Ishikawa (cell line): ENCODE measurements at regions not wholly inside any gene's neighbourhood (a gene's known extent, or its start where the extent isn't known, plus 50 kb on each side); places are given as distances from the start of the nearest gene placed in this dataset.

Source experiments
- CEBPB ChIP-seq: IDR thresholded peaks from 2 replicates; pipeline ENCODE4 v1.6.1; 2012
- CREB1 ChIP-seq: IDR thresholded peaks from 2 replicates; pipeline ENCODE4 v1.6.1; 2012; ENCODE audit warnings: low read depth
- EGR1 ChIP-seq: IDR thresholded peaks from 2 replicates; pipeline ENCODE4 v1.6.1; 2012
- EP300 ChIP-seq: IDR thresholded peaks from 2 replicates; pipeline ENCODE4 v1.6.1; 2012; ENCODE audit warnings: borderline replicate concordance
- FOXM1 ChIP-seq: IDR thresholded peaks from 2 replicates; pipeline ENCODE4 v1.6.1; 2012; ENCODE audit warnings: low read depth, borderline replicate concordance
- NFIC ChIP-seq: IDR thresholded peaks from 2 replicates; pipeline ENCODE4 v1.6.1; 2012
- RAD21 ChIP-seq: IDR thresholded peaks from 2 replicates; pipeline ENCODE4 v1.6.1; 2012; ENCODE audit warnings: low read depth
- TAF1 ChIP-seq: IDR thresholded peaks from 2 replicates; pipeline ENCODE4 v1.6.1; 2012; ENCODE audit warnings: low read depth, mild to moderate bottlenecking
- TCF12 ChIP-seq: IDR thresholded peaks from 2 replicates; pipeline ENCODE4 v1.6.1; 2012; ENCODE audit warnings: low read depth
- TEAD4 ChIP-seq: IDR thresholded peaks from 2 replicates; pipeline ENCODE4 v1.6.1; 2012
- YY1 ChIP-seq: IDR thresholded peaks from 2 replicates; pipeline ENCODE4 v1.6.1; 2012; ENCODE audit warnings: low read depth
- ZBTB7A ChIP-seq: IDR thresholded peaks from 2 replicates; pipeline ENCODE4 v1.6.1; 2012; ENCODE audit warnings: low read depth
- TF ChIP-seq, protein P1 (sequence below): IDR thresholded peaks from 2 replicates; pipeline ENCODE4 v1.6.1; 2012
- TF ChIP-seq, protein P2 (sequence below): IDR thresholded peaks from 2 replicates; pipeline ENCODE4 v1.6.1; 2012; ENCODE audit warnings: low read depth, mild to moderate bottlenecking
- TF ChIP-seq, protein P3 (sequence below): IDR thresholded peaks from 2 replicates; pipeline ENCODE4 v1.6.1; 2012

DNA sequence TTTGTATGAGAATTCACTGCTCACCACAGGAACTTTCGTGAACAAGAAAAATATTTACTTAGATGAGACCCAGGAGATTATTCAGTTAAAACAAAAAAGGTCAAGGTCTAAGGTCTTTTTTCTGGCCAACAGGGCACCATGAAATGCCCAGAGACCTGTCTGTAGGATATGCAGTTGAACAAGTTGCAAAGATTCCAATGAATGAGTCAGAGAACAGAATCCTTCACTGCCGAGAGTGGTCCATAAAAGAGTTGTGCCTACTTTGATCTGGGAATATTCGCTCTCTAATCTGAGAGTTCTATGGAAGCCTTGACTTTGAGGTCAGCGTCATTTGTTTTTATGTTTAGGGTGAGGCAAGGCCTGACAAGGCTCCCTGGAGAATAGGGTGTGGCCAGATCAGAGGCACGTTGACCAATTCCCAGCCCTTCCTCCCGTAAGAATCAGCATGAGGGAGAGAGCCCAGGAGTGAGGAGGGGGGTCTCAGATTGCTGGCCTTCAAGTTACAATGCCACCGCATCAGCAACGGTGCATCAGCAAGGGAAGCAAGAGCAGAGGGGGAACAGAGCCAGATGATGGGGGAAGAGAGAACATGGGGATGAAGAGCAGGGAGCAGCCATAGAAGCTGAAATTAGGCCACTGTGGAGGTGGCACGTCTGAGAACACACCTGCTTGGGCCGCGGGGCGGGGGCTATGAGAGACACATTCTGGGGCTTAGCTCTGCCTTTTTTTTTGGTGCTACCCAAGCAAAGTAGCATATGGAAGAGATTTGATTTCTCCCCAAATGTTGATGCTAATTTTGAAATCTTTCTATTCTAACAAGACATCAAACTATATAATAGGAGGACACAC lies 206.4 kb upstream of the RAB4A start:
- TF ChIP-seq TAF1: no peak
- no peak for TF ChIP-seq CEBPB
- no peak for TF ChIP-seq EGR1

DNA sequence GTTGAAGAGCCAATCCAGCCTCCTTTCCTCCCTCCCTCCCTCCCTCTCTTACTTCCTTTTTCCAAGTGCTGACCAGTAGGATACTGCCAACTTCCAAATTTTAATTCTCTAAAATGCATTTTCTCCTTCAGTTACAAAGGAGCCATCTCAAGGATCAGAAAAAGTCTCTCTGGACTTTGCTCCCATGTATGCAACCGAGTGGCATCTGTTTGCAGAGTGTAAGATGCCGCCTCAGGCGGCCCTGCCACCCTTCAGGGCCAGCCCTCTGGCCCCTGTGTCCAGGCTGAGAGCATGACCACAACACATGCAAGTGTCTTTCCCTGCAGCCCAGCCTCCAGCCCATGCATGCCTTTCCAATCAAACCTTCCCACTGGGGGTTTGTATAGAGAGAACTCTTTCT lies 205.3 kb upstream of the RAB4A start:
- TF ChIP-seq, protein P1, sequence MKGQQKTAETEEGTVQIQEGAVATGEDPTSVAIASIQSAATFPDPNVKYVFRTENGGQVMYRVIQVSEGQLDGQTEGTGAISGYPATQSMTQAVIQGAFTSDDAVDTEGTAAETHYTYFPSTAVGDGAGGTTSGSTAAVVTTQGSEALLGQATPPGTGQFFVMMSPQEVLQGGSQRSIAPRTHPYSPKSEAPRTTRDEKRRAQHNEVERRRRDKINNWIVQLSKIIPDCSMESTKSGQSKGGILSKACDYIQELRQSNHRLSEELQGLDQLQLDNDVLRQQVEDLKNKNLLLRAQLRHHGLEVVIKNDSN: no peak
- TF ChIP-seq CEBPB (no peak), TAF1 (no peak), TCF12 (no peak), ZBTB7A (no peak), TEAD4 (no peak), EGR1 (no peak)
- TF ChIP-seq, protein P2, sequence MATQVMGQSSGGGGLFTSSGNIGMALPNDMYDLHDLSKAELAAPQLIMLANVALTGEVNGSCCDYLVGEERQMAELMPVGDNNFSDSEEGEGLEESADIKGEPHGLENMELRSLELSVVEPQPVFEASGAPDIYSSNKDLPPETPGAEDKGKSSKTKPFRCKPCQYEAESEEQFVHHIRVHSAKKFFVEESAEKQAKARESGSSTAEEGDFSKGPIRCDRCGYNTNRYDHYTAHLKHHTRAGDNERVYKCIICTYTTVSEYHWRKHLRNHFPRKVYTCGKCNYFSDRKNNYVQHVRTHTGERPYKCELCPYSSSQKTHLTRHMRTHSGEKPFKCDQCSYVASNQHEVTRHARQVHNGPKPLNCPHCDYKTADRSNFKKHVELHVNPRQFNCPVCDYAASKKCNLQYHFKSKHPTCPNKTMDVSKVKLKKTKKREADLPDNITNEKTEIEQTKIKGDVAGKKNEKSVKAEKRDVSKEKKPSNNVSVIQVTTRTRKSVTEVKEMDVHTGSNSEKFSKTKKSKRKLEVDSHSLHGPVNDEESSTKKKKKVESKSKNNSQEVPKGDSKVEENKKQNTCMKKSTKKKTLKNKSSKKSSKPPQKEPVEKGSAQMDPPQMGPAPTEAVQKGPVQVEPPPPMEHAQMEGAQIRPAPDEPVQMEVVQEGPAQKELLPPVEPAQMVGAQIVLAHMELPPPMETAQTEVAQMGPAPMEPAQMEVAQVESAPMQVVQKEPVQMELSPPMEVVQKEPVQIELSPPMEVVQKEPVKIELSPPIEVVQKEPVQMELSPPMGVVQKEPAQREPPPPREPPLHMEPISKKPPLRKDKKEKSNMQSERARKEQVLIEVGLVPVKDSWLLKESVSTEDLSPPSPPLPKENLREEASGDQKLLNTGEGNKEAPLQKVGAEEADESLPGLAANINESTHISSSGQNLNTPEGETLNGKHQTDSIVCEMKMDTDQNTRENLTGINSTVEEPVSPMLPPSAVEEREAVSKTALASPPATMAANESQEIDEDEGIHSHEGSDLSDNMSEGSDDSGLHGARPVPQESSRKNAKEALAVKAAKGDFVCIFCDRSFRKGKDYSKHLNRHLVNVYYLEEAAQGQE: no peak

DNA sequence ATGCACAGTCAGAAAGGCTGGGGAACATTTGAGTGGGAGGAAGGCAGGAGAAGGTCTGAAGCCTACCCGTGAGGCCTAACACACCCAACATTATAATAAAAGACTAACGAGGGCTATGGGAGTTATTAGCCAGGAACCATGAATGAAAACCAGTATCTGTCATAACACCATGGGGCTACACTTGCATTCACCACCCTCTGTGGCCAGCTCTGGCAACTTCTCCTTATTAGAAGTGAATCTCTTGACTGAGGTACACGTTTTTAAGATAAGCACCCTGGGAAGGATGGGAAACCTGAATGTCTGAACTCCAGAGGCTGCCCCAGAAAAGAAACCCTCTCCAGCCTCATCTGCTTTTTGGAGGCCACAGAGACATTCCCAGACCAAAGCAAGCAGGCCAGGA lies 204.3 kb upstream of the RAB4A start:
- TF ChIP-seq EGR1: no peak
- TF ChIP-seq CEBPB: no peak
- TF ChIP-seq, protein P1: no peak
- TF ChIP-seq NFIC: no peak
- no peak for TF ChIP-seq TEAD4
- TF ChIP-seq FOXM1: no peak
- no peak for TF ChIP-seq TAF1
- TF ChIP-seq, protein P2: no peak
- no peak for TF ChIP-seq ZBTB7A
- TF ChIP-seq YY1: no peak
- TF ChIP-seq, protein P3, sequence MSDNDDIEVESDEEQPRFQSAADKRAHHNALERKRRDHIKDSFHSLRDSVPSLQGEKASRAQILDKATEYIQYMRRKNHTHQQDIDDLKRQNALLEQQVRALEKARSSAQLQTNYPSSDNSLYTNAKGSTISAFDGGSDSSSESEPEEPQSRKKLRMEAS: no peak
- no peak for TF ChIP-seq CREB1
- TF ChIP-seq RAD21: no peak
- TF ChIP-seq EP300: no peak
- no peak for TF ChIP-seq TCF12

DNA sequence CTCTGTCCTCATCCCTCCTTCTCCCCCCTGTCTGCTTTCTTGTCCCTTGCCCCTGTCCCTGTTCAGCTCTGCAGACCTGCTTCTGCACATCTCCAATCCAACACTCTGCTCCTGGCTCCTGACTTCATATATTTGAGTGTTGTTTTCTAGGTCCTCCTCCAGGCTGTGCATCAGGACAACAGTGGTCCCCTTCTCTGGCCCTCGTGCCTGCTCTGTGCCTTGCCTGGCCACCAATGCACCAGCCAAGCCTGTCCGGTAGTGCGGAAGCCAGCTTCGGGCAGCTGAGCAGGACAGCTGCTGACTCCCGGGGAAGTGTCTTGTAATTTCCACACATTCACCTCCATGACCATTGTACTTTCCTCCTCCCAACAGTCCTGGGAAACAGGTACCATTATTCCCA lies 203.4 kb upstream of the RAB4A start:
- TF ChIP-seq NFIC: no peak
- TF ChIP-seq, protein P1: no peak
- TF ChIP-seq TCF12: no peak
- no peak for TF ChIP-seq FOXM1
- no peak for TF ChIP-seq TEAD4
- TF ChIP-seq, protein P2: no peak
- no peak for TF ChIP-seq CREB1
- TF ChIP-seq TAF1: no peak
- no peak for TF ChIP-seq RAD21
- TF ChIP-seq CEBPB: no peak
- TF ChIP-seq, protein P3: no peak
- TF ChIP-seq EGR1: no peak
- TF ChIP-seq ZBTB7A: no peak
- TF ChIP-seq EP300: no peak
- TF ChIP-seq YY1: no peak
